Epithelial cell of esophagus (primary cell): ENCODE measurements at regions not wholly inside any gene's neighbourhood (a gene's known extent, or its start where the extent isn't known, plus 50 kb on each side); places are given as distances from the start of the nearest gene placed in this dataset.

ENCODE experiments used
- DNase-seq: peaks from one replicate; pipeline ENCODE4 v3.0.0; 2010; ENCODE audit warnings: low read depth
- H3K4me3 ChIP-seq: 2 replicates; pipeline ENCODE4 v1.5.1; 2011; ENCODE audit warnings: mild to moderate bottlenecking, low read length, control low read depth
- CTCF ChIP-seq: IDR thresholded peaks from 2 replicates; pipeline ENCODE4 v1.5.1; 2011; ENCODE audit warnings: low read depth, mild to moderate bottlenecking, low read length, control low read depth, inconsistent platforms; ENCODE audit not compliant: insufficient read depth; ENCODE audit errors: missing control alignments

GRCh38 chr9:18189871-18190670 lies 283.9 kb upstream of the ADAMTSL1 start:
- no peak for TF ChIP-seq CTCF
- H3K4me3 ChIP-seq = no peak overlapping the region
- peak; percentile 72 for DNase-seq

GRCh38 chr9:18190671-18191374 lies 283.1 kb upstream of the ADAMTSL1 start:
- no peak for DNase-seq
- H3K4me3 ChIP-seq = no peak overlapping the region
- no peak for TF ChIP-seq CTCF

- DNase-seq = no peak
- no peak overlapping the region for H3K4me3 ChIP-seq
- no peak for TF ChIP-seq CTCF
These were observed 279.6 kb upstream of the ADAMTSL1 start for GRCh38 chr9:18194316-18194715.

- TF ChIP-seq CTCF = no peak
- DNase-seq = no peak
- H3K4me3 ChIP-seq = no peak overlapping the region
These were observed 278.7 kb upstream of the ADAMTSL1 start for GRCh38 chr9:18195223-18195622.

- no peak for DNase-seq
- TF ChIP-seq CTCF = no peak
- H3K4me3 ChIP-seq = no peak overlapping the region
These were observed 271.0 kb upstream of the ADAMTSL1 start for GRCh38 chr9:18202924-18203323.

GRCh38 chr9:18207735-18208134 lies 266.2 kb upstream of the ADAMTSL1 start:
- no peak for DNase-seq
- TF ChIP-seq CTCF = no peak
- no peak overlapping the region for H3K4me3 ChIP-seq
